ENCODE measurements at regions not wholly inside any gene's neighbourhood (a gene's known extent, or its start where the extent isn't known, plus 50 kb on each side); places are given as distances from the start of the nearest gene placed in this dataset.

DNA sequence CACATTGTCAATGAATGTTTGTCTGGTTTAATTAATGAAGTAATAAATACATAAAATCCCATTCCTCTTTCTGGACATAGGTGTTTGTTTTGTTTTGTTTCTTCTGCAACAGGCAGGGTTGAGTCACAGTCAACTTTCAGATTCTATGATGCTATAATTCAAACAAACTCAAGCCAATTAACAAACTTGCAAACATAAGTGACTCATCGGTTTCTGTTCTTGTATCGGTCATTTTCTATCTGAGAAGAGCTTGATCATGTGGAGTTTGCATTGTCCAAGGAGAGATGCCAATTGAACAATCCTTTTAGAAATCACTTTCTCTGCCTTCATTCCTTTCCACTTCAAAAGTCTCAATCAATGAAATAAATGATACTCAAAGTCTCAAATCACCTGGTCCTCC is 294.2 kb upstream of the C16orf82 start:
- TF ChIP-seq CTCF (IDR thresholded peaks at IDR 0.05; ENCODE audit: borderline replicate concordance, extremely low read depth, low read length, poor library complexity, severe bottlenecking) (no peak), EZH2 (IDR thresholded peaks at IDR 0.05; ENCODE audit: borderline replicate concordance, low read depth, low read length, severe bottlenecking) (no peak)
- Histone ChIP-seq H3K36me3 (ENCODE audit: insufficient read depth, low read length) (no peaks in the 10 kb centered on the region), H3K27ac (ENCODE audit: low read length) (no peak overlapping the region), H3K4me2 (ENCODE audit: insufficient read depth, low read length) (no peak overlapping the region), H4K20me1 (ENCODE audit: insufficient read depth, low read length) (no peaks in the 10 kb centered on the region), H2AFZ (ENCODE audit: low read depth, low read length) (no peak overlapping the region), H3K9me3 (ENCODE audit: insufficient read depth, low read length, severe bottlenecking) (no peaks in the 10 kb centered on the region), H3K9ac (ENCODE audit: low read depth, low read length) (no peak overlapping the region), H3K27me3 (ENCODE audit: insufficient read depth, low read length, poor library complexity) (no peaks in the 10 kb centered on the region), H3K4me1 (ENCODE audit: insufficient read depth, low read length) (no peaks in the 10 kb centered on the region), H3K79me2 (ENCODE audit: insufficient read depth, low read length) (no peaks in the 10 kb centered on the region), H3K4me3 (ENCODE audit: low read depth in 1 of 2, low read length in 2 of 2) (no peak overlapping the region)
- DNase-seq (no peak), ATAC-seq (ENCODE audit: insufficient read depth, low read depth) (no peak)

DNA sequence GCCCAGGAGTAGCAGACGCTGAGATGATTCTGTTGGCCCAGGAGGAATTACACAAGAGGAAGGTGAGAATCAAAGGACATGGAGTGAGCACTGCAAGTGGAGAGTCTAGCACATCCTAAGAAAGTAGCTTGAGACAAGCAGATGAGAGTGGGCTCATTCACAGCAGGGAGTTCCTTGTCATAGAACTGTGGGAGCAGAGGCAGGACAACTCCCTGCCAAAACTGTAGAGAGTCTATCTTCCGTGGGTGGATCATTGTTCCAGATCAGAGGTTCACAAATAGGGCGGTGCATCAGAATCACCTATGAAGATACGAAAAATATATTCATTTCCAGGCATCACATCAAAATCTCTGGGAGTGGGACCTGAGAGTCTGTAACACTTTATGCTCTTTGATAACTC is 288.9 kb upstream of the C16orf82 start:
- Histone ChIP-seq H3K36me3 (ENCODE audit: insufficient read depth, low read length) (no peaks in the 10 kb centered on the region), H3K4me2 (ENCODE audit: insufficient read depth, low read length) (no peak overlapping the region)

GRCh38 chr16:26787924-26788323 is 278.8 kb upstream of the C16orf82 start:
- H3K4me1 ChIP-seq (ENCODE audit: insufficient read depth, low read length), result no peaks in the 10 kb centered on the region
- H3K36me3 ChIP-seq (ENCODE audit: insufficient read depth, low read length), result no peaks in the 10 kb centered on the region
- peaks cover 7% of the 10 kb centered on the region for H3K27me3 ChIP-seq (ENCODE audit: insufficient read depth, low read length, poor library complexity)
- no peak overlapping the region for H3K4me3 ChIP-seq (ENCODE audit: low read depth in 1 of 2, low read length in 2 of 2)
- H3K9ac ChIP-seq (ENCODE audit: low read depth, low read length), result no peak overlapping the region
- no peaks in the 10 kb centered on the region for H4K20me1 ChIP-seq (ENCODE audit: insufficient read depth, low read length)
- TF ChIP-seq EZH2 (IDR thresholded peaks at IDR 0.05; ENCODE audit: borderline replicate concordance, low read depth, low read length, severe bottlenecking) (no peak), CTCF (IDR thresholded peaks at IDR 0.05; ENCODE audit: borderline replicate concordance, extremely low read depth, low read length, poor library complexity, severe bottlenecking) (no peak)
- no peak overlapping the region for H3K27ac ChIP-seq (ENCODE audit: low read length)
- no peaks in the 10 kb centered on the region for H3K79me2 ChIP-seq (ENCODE audit: insufficient read depth, low read length)
- DNase-seq, result no peak
- no peak overlapping the region for H3K4me2 ChIP-seq (ENCODE audit: insufficient read depth, low read length)
- ATAC-seq (ENCODE audit: insufficient read depth, low read depth), result no peak
- H2AFZ ChIP-seq (ENCODE audit: low read depth, low read length), result no peak overlapping the region
- H3K9me3 ChIP-seq (ENCODE audit: insufficient read depth, low read length, severe bottlenecking), result no peaks in the 10 kb centered on the region

More for the DNA sequence above, 288.9 kb upstream of the C16orf82 start:
- no peaks in the 10 kb centered on the region for H3K4me1 ChIP-seq (ENCODE audit: insufficient read depth, low read length)
- H4K20me1 ChIP-seq (ENCODE audit: insufficient read depth, low read length), result no peaks in the 10 kb centered on the region
- no peak for DNase-seq
- TF ChIP-seq CTCF (IDR thresholded peaks at IDR 0.05; ENCODE audit: borderline replicate concordance, extremely low read depth, low read length, poor library complexity, severe bottlenecking) (no peak), EZH2 (IDR thresholded peaks at IDR 0.05; ENCODE audit: borderline replicate concordance, low read depth, low read length, severe bottlenecking) (no peak)
- ATAC-seq (ENCODE audit: insufficient read depth, low read depth), result no peak
- no peaks in the 10 kb centered on the region for H3K79me2 ChIP-seq (ENCODE audit: insufficient read depth, low read length)
- H3K27me3 ChIP-seq (ENCODE audit: insufficient read depth, low read length, poor library complexity), result peaks cover 12% of the 10 kb centered on the region
- no peak overlapping the region for H2AFZ ChIP-seq (ENCODE audit: low read depth, low read length)
- no peak overlapping the region for H3K27ac ChIP-seq (ENCODE audit: low read length)
- no peak overlapping the region for H3K4me3 ChIP-seq (ENCODE audit: low read depth in 1 of 2, low read length in 2 of 2)
- no peaks in the 10 kb centered on the region for H3K9me3 ChIP-seq (ENCODE audit: insufficient read depth, low read length, severe bottlenecking)
- H3K9ac ChIP-seq (ENCODE audit: low read depth, low read length), result no peak overlapping the region

DNA sequence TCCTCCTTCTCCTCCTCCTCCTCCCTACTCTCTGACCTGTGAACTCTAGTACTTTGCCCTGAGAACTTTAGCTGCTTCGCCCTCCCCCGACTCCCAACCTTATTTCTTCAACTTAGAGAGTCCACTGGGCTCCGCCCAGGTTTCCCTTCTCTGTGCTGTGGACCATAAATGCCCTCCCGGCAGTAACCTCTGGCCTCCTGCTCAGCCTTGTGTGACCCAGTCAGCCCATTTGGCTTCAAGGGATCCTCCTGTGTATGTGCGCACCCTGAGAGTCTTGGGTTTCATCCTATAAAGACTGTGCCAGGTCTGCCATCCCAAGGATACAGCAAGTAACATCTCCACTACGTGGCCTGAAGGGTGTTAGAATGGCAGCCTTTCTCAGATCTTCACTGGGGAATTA is 275.6 kb upstream of the C16orf82 start:
- no peak overlapping the region for H2AFZ ChIP-seq (ENCODE audit: low read depth, low read length)
- H3K27me3 ChIP-seq (ENCODE audit: insufficient read depth, low read length, poor library complexity), result peaks cover 19% of the 10 kb centered on the region
- H4K20me1 ChIP-seq (ENCODE audit: insufficient read depth, low read length), result no peaks in the 10 kb centered on the region; the same call in 1 of the 2 replicates
- DNase-seq, result no peak
- H3K4me2 ChIP-seq (ENCODE audit: insufficient read depth, low read length), result no peak overlapping the region
- H3K4me3 ChIP-seq (ENCODE audit: low read depth in 1 of 2, low read length in 2 of 2), result no peak overlapping the region
- no peaks in the 10 kb centered on the region for H3K79me2 ChIP-seq (ENCODE audit: insufficient read depth, low read length)
- no peak overlapping the region for H3K9ac ChIP-seq (ENCODE audit: low read depth, low read length)
- H3K36me3 ChIP-seq (ENCODE audit: insufficient read depth, low read length), result no peaks in the 10 kb centered on the region
- TF ChIP-seq EZH2 (IDR thresholded peaks at IDR 0.05; ENCODE audit: borderline replicate concordance, low read depth, low read length, severe bottlenecking), result no peak
- no peak for ATAC-seq (ENCODE audit: insufficient read depth, low read depth)
- H3K9me3 ChIP-seq (ENCODE audit: insufficient read depth, low read length, severe bottlenecking), result no peaks in the 10 kb centered on the region
- H3K27ac ChIP-seq (ENCODE audit: low read length), result no peak overlapping the region
- H3K4me1 ChIP-seq (ENCODE audit: insufficient read depth, low read length), result no peaks in the 10 kb centered on the region

Data from DND-41 (cell line).